ENCODE measurements at regions not wholly inside any gene's neighbourhood (a gene's known extent, or its start where the extent isn't known, plus 50 kb on each side); places are given as distances from the start of the nearest gene placed in this dataset.
A peak's percentile ranks its signal among the peaks of the same experiment; 100 is the strongest.

DNA sequence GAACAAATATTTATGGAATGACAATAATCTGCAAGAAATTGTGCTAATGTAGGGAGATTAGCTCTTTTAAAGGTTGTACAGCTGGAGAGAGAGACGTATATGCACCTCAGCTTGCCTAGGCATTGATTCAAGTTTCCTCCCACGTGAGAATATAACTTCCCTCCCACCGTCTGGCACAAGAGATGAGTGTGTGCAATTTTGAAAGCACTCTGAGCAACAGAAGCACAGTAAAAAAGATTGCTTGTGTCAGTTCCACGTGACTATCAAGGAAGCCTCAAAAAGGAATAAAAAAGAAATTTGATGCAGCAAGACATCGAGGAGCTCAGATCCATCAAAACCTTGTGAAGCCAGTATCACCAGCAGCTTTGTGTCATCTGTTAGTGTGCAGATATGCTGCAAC, 435.3 kb downstream of the TUSC7 start:
- DNase-seq = no peak
- Histone ChIP-seq H3K27me3 (no peaks in the 10 kb centered on the region), H3K36me3 (no peaks in the 10 kb centered on the region), H3K9me3 (no peaks in the 10 kb centered on the region), H3K4me3 (no peak overlapping the region)

DNA sequence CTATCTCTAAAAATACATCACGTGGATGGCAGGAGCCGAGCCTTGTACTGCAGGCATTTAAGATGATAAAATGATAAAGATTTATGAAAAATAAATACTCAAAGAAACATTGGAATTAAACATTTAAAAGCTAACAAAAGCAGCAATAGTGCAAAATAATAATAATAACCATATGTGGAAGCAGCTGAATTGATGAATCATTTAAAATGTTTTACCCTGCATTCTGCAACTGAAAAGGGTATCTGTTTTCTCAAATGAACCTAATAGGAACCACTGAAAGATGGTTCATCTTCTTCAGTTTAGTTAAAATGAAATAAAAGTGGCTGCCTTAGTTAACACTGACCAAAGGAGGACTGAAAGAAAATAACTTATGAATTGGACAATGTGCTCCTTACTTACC, 436.1 kb downstream of the TUSC7 start:
- no peaks in the 10 kb centered on the region for H3K36me3 ChIP-seq
- DNase-seq = no peak
- no peaks in the 10 kb centered on the region for H3K27me3 ChIP-seq
- H3K4me3 ChIP-seq = no peak overlapping the region
- no peaks in the 10 kb centered on the region for H3K9me3 ChIP-seq

DNA sequence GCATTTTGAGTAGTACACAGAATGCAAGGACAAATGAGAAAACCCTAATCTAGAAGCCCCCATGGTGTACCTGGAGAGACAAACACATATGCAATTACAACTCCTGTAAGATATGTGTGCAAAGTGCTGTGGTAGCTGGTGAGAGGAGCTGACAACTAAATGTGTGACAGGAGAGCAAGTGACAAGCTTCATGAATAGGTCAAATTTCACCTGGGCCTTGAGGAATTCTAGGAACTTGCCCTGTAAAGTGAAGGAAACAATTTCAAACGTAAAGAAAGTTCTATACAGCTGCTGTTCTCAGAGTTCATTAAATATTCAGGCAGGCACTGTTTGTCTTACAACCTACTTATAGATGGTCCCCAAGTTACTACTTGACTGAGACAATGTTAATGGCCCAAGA, 437.0 kb downstream of the TUSC7 start:
- H3K9me3 ChIP-seq = no peaks in the 10 kb centered on the region
- no peak overlapping the region for H3K4me3 ChIP-seq
- no peaks in the 10 kb centered on the region for H3K27me3 ChIP-seq
- no peak for DNase-seq
- H3K36me3 ChIP-seq = no peaks in the 10 kb centered on the region

DNA sequence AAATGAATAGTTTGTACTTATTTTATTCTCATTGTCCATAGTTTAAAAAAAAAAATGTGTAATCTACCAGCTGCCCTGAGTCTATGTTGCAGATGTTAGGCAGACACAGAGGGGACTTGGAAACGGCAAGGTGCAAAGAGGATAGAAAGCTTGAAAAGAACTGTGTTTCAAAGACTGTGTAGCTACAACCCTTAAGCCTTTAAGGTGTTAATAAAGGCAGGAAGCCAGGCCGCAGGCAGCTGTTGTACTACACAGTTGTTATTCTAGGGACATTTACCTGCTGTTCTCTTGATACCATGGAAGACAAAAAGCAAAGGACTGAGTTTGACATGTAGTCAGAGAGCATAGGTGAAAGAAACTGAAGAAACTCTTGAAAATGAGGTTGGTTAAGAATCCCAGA, 440.0 kb downstream of the TUSC7 start:
- Histone ChIP-seq H3K4me3 (no peak overlapping the region), H3K27me3 (no peaks in the 10 kb centered on the region), H3K36me3 (no peaks in the 10 kb centered on the region), H3K9me3 (no peaks in the 10 kb centered on the region)
- DNase-seq = no peak

- Histone ChIP-seq H3K36me3 (no peaks in the 10 kb centered on the region), H3K4me3 (no peak overlapping the region), H3K27me3 (no peaks in the 10 kb centered on the region), H3K9me3 (no peaks in the 10 kb centered on the region)
- DNase-seq = no peak
These were observed 441.0 kb downstream of the TUSC7 start for GRCh38 chr3:117150628-117151027.

- Histone ChIP-seq H3K27me3 (no peaks in the 10 kb centered on the region), H3K4me3 (no peak overlapping the region), H3K36me3 (no peaks in the 10 kb centered on the region), H3K9me3 (no peaks in the 10 kb centered on the region)
- DNase-seq = no peak
These were observed 450.6 kb downstream of the TUSC7 start for GRCh38 chr3:117160176-117160575.

GRCh38 chr3:117161816-117162215, 452.2 kb downstream of the TUSC7 start:
- no peak overlapping the region for H3K4me3 ChIP-seq
- H3K9me3 ChIP-seq = no peaks in the 10 kb centered on the region
- no peak for DNase-seq
- H3K36me3 ChIP-seq = no peaks in the 10 kb centered on the region
- H3K27me3 ChIP-seq = no peaks in the 10 kb centered on the region

- Histone ChIP-seq H3K27me3 (no peaks in the 10 kb centered on the region), H3K4me3 (no peak overlapping the region), H3K36me3 (no peaks in the 10 kb centered on the region), H3K9me3 (no peaks in the 10 kb centered on the region)
- DNase-seq = no peak
These were observed 455.6 kb downstream of the TUSC7 start for GRCh38 chr3:117165176-117165575.

DNA sequence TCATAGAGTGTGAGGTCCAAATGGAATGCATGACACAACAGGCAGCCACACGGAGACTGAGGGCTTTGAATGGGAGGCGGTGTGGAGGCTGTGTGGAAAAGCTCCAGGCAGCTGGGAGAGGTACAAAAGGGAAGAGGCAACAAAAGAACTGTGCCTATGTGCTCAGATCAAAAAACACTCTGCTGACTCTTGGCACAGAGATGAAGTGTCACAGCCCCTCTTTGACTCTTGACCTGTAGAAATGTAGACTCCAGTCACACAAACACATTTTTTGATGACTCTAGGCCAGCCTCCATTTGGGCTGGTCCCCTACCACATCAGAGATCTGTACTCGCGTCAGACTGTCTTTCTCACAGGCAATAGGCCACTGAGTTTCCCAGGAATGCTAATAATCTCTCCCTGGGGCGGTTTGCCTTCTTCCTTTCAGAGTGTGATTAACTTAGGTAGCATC, 456.0 kb downstream of the TUSC7 start:
- DNase-seq = no peak
- Histone ChIP-seq H3K27me3 (no peaks in the 10 kb centered on the region), H3K4me3 (no peak overlapping the region), H3K36me3 (no peaks in the 10 kb centered on the region), H3K9me3 (no peaks in the 10 kb centered on the region)

GRCh38 chr3:117168896-117169295, 459.3 kb downstream of the TUSC7 start:
- Histone ChIP-seq H3K4me3 (no peak overlapping the region), H3K27me3 (no peaks in the 10 kb centered on the region), H3K36me3 (no peaks in the 10 kb centered on the region), H3K9me3 (no peaks in the 10 kb centered on the region)
- no peak for DNase-seq

DNA sequence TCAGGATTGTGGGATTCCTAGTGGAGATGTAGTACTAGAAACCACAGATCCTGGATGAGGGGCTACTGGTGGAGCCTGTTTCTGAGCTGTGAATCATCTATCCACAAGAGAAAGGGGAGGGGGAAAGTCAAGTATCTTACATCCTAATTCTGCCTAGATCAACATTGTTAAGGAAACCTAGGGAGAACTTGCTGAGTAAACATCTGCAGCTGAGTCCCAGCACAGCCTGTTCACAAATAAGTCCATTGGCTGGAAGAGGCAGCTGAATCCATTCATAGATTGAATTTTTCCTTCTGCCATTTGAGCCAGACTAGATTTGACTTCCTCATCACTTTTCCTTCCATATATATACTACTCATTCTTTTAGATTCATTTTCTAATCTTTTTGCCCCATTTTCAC, 460.5 kb downstream of the TUSC7 start:
- H3K27me3 ChIP-seq = no peaks in the 10 kb centered on the region
- H3K36me3 ChIP-seq = no peaks in the 10 kb centered on the region
- no peak for DNase-seq
- H3K9me3 ChIP-seq = no peaks in the 10 kb centered on the region
- no peak overlapping the region for H3K4me3 ChIP-seq

- Histone ChIP-seq H3K4me3 (no peak overlapping the region), H3K9me3 (no peaks in the 10 kb centered on the region), H3K36me3 (no peaks in the 10 kb centered on the region), H3K27me3 (no peaks in the 10 kb centered on the region)
- no peak for DNase-seq
These were observed 461.5 kb downstream of the TUSC7 start for GRCh38 chr3:117171124-117171523.

DNA sequence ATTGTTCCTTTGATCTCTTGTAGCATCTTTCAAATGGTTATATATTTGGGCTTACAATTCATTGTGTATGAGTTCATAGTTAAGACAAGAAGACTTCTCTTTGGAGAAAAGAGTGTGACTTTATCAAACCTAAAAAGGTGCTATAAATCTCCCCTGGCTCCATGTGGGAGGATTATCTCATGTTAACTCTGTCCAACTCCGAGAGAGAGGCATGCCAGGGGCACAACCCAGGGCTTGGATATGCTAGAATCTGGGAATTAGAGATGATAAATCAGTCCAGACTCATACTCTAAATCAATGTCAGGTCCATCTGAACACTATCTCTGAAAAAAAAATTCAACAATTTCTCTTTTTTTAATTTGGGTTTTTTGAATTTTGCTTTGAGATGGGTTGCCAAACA, 462.8 kb downstream of the TUSC7 start:
- H3K27me3 ChIP-seq = no peaks in the 10 kb centered on the region
- no peak for DNase-seq
- no peaks in the 10 kb centered on the region for H3K9me3 ChIP-seq
- no peaks in the 10 kb centered on the region for H3K36me3 ChIP-seq
- no peak overlapping the region for H3K4me3 ChIP-seq

DNA sequence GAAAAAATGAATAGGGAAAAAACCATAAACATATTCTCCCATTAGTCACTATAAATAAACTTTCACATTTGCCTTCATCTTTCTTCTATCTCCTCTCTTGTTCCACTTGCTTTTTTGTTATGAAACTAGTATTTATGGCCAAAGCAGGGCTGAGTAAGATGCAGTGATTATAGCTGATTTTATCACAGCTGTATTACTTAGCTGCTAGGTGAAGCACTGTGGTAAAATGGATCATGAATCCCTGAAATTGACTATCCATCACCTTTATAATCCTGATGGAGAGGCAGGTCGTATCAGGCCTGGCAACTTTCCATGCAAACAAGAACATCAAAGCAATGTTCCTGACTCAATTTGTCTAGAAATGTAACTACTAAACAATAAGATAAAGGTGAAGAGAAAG, 471.6 kb downstream of the TUSC7 start:
- H3K27me3 ChIP-seq = no peaks in the 10 kb centered on the region
- H3K9me3 ChIP-seq = no peaks in the 10 kb centered on the region
- H3K36me3 ChIP-seq = no peaks in the 10 kb centered on the region
- H3K4me3 ChIP-seq = no peak overlapping the region
- no peak for DNase-seq

DNA sequence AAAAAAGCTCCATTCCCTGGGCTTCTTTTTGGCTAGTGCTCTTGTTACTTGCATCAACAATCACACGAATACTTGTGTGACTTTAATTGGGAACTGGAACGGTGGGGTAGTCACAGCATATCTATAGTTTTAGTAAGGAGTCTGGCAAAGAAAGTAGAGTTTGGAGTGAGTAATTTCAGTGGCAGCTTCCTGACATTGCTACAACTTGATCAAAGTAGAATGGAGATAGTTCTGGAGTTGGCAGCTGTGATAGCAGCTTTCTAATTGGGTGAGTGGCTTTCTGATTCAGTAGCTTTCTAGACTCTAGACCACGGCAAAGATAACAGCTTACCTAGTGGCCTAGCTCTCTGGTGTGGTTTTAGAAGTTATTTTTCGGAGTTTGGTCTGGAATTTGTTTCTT, 475.0 kb downstream of the TUSC7 start:
- no peak overlapping the region for H3K4me3 ChIP-seq
- 0 out of 2 replicates have a peak, but pooled peaks cover 2% of the 10 kb centered on the region for H3K9me3 ChIP-seq
- no peaks in the 10 kb centered on the region for H3K36me3 ChIP-seq
- no peaks in the 10 kb centered on the region for H3K27me3 ChIP-seq
- DNase-seq = peak; percentile 62

- Histone ChIP-seq H3K9me3 (0 out of 2 replicates have a peak, but pooled peaks cover 2% of the 10 kb centered on the region), H3K4me3 (no peak overlapping the region), H3K27me3 (no peaks in the 10 kb centered on the region), H3K36me3 (no peaks in the 10 kb centered on the region)
- no peak for DNase-seq
These were observed 481.7 kb downstream of the TUSC7 start for GRCh38 chr3:117191245-117191644.

- DNase-seq = no peak
- Histone ChIP-seq H3K4me3 (no peak overlapping the region), H3K9me3 (no peaks in the 10 kb centered on the region), H3K27me3 (no peaks in the 10 kb centered on the region), H3K36me3 (no peaks in the 10 kb centered on the region)
These were observed 483.3 kb downstream of the TUSC7 start for GRCh38 chr3:117192888-117193287.

- no peak overlapping the region for H3K4me3 ChIP-seq
- H3K9me3 ChIP-seq = no peaks in the 10 kb centered on the region
- H3K36me3 ChIP-seq = no peaks in the 10 kb centered on the region
- no peaks in the 10 kb centered on the region for H3K27me3 ChIP-seq
- DNase-seq = no peak
These were observed 483.8 kb downstream of the TUSC7 start for GRCh38 chr3:117193390-117193789.

GRCh38 chr3:117195034-117195433, 485.5 kb downstream of the TUSC7 start:
- DNase-seq = no peak
- H3K4me3 ChIP-seq = no peak overlapping the region
- H3K9me3 ChIP-seq = no peaks in the 10 kb centered on the region
- no peaks in the 10 kb centered on the region for H3K27me3 ChIP-seq
- H3K36me3 ChIP-seq = no peaks in the 10 kb centered on the region

All from MG63 (cell line).